Ishikawa (cell line): ENCODE measurements at regions not wholly inside any gene's neighbourhood (a gene's known extent, or its start where the extent isn't known, plus 50 kb on each side); places are given as distances from the start of the nearest gene placed in this dataset.

ENCODE experiments used
- CREB1 ChIP-seq: IDR thresholded peaks from 2 replicates; pipeline ENCODE4 v1.6.1; 2012; ENCODE audit warnings: low read depth
- EGR1 ChIP-seq: IDR thresholded peaks from 2 replicates; pipeline ENCODE4 v1.6.1; 2012
- EP300 ChIP-seq: IDR thresholded peaks from 2 replicates; pipeline ENCODE4 v1.6.1; 2012; ENCODE audit warnings: borderline replicate concordance
- FOXM1 ChIP-seq: IDR thresholded peaks from 2 replicates; pipeline ENCODE4 v1.6.1; 2012; ENCODE audit warnings: low read depth, borderline replicate concordance
- NFIC ChIP-seq: IDR thresholded peaks from 2 replicates; pipeline ENCODE4 v1.6.1; 2012
- RAD21 ChIP-seq: IDR thresholded peaks from 2 replicates; pipeline ENCODE4 v1.6.1; 2012; ENCODE audit warnings: low read depth
- REST ChIP-seq: IDR thresholded peaks from 2 replicates; pipeline ENCODE4 v1.6.1; 2012; ENCODE audit warnings: low read depth, mild to moderate bottlenecking
- TAF1 ChIP-seq: IDR thresholded peaks from 2 replicates; pipeline ENCODE4 v1.6.1; 2012; ENCODE audit warnings: low read depth, mild to moderate bottlenecking
- TEAD4 ChIP-seq: IDR thresholded peaks from 2 replicates; pipeline ENCODE4 v1.6.1; 2012
- YY1 ChIP-seq: IDR thresholded peaks from 2 replicates; pipeline ENCODE4 v1.6.1; 2012; ENCODE audit warnings: low read depth
- ZBTB7A ChIP-seq: IDR thresholded peaks from 2 replicates; pipeline ENCODE4 v1.6.1; 2012; ENCODE audit warnings: low read depth
- TF ChIP-seq, protein P1 (sequence below): IDR thresholded peaks from 2 replicates; pipeline ENCODE4 v1.6.1; 2012

GRCh38 chr12:123061441-123062205 is 81.1 kb downstream of the ARL6IP4 start:
- TF ChIP-seq TAF1 (no peak), ZBTB7A (no peak), CREB1 (no peak), EGR1 (no peak), REST (no peak), RAD21 (no peak), YY1 (no peak), TEAD4 (no peak), NFIC (no peak), FOXM1 (no peak), EP300 (no peak)
- TF ChIP-seq, protein P1, sequence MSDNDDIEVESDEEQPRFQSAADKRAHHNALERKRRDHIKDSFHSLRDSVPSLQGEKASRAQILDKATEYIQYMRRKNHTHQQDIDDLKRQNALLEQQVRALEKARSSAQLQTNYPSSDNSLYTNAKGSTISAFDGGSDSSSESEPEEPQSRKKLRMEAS, result no peak
